ENCODE measurements at regions not wholly inside any gene's neighbourhood (a gene's known extent, or its start where the extent isn't known, plus 50 kb on each side); places are given as distances from the start of the nearest gene placed in this dataset.

GRCh38 chr4:22942920-22943559, 250.3 kb downstream of the GBA3 start:
- Mint-ChIP-seq H3K4me3 (peak overlapping the region in 1 of 2 experiments; percentile 13; a peak in 1 of 5 replicates), H3K9me3 (no peaks in the 10 kb centered on the region; a peak in 1 of 5 replicates), H3K27me3 (ENCODE audit: low read depth) (peaks cover 51% of the 10 kb centered on the region), H3K36me3 (ENCODE audit: insufficient read depth in 1 of 3, low read depth in 3 of 3) (no peaks in the 10 kb centered on the region), H3K4me1 (peaks cover 23 to 24% of the 10 kb centered on the region in 2 experiments), H3K27ac (no peak overlapping the region)
- H3K23ac ChIP-seq (ENCODE audit: insufficient read length, low read depth, low read length): no peak overlapping the region
- no peak overlapping the region for H3K56ac ChIP-seq (ENCODE audit: insufficient read length, low read depth, low read length)
- no peak overlapping the region for H3K18ac ChIP-seq (ENCODE audit: insufficient read length, low read depth, low read length)
- no peak overlapping the region for H4K91ac ChIP-seq (ENCODE audit: insufficient read length, low read depth, low read length)
- H3K4me1 ChIP-seq (ENCODE audit: insufficient read depth, low read length): peaks cover 2% of the 10 kb centered on the region; the same call in 1 of the 2 replicates
- no peaks in the 10 kb centered on the region for H3K79me1 ChIP-seq (ENCODE audit: insufficient read depth, low read depth, low read length, poor library complexity, severe bottlenecking)
- peaks cover 4% of the 10 kb centered on the region; the same call in 1 of the 2 replicates for H3K27me3 ChIP-seq (ENCODE audit: insufficient read depth, low read length)
- no peak overlapping the region for H3K4ac ChIP-seq (ENCODE audit: low read depth, low read length)
- H2AFZ ChIP-seq (ENCODE audit: low read length): no peak overlapping the region
- H3K79me2 ChIP-seq (ENCODE audit: insufficient read depth, low read length): no peaks in the 10 kb centered on the region
- H3K9ac ChIP-seq (ENCODE audit: extremely low read depth, insufficient read length, low read length): no peak overlapping the region
- TF ChIP-seq CTCF (conservative IDR thresholded peaks at IDR 0.05): no peak
- no CpG with 5 or more reads among the region's 6 CpGs for WGBS (ENCODE audit: extremely low coverage, insufficient read length, low lambda C conversion rate)
- no peak overlapping the region for H2BK5ac ChIP-seq (ENCODE audit: insufficient read length, low read length)
- no peak overlapping the region for H3K4me2 ChIP-seq (ENCODE audit: insufficient read depth, insufficient read length, low read length)
- no peak overlapping the region for H4K5ac ChIP-seq (ENCODE audit: insufficient read length, low read depth, low read length)
- no peak overlapping the region for H2BK12ac ChIP-seq (ENCODE audit: insufficient read length, low read depth, low read length)
- H3K23me2 ChIP-seq (ENCODE audit: insufficient read length, low read depth, low read length, poor library complexity, severe bottlenecking): no peaks in the 10 kb centered on the region
- H3K14ac ChIP-seq (ENCODE audit: insufficient read depth, low read length): no peak overlapping the region
- H2BK20ac ChIP-seq (ENCODE audit: low read depth, low read length, poor library complexity, severe bottlenecking): no peak overlapping the region
- no peak overlapping the region for H2AK5ac ChIP-seq (ENCODE audit: insufficient read length, low read length)
- H3T11ph ChIP-seq (ENCODE audit: low read length): no peak overlapping the region
- H3K27ac ChIP-seq (ENCODE audit: insufficient read length, low read depth, low read length): no peak overlapping the region
- H3K9me3 ChIP-seq (ENCODE audit: control insufficient read depth, low read depth, low read length): no peaks in the 10 kb centered on the region
- no peak overlapping the region for H2BK120ac ChIP-seq (ENCODE audit: low read depth, low read length, poor library complexity, severe bottlenecking)
- H2BK15ac ChIP-seq (ENCODE audit: low read depth, low read length): no peak overlapping the region
- H4K20me1 ChIP-seq (ENCODE audit: control insufficient read depth, insufficient read depth, insufficient read length): no peaks in the 10 kb centered on the region
- DNase-seq: no peak
- H4K8ac ChIP-seq (replicated peaks; ENCODE audit: insufficient read length, low read depth, low read length): no peak overlapping the region
